Calu3 (cell line): ENCODE measurements at regions not wholly inside any gene's neighbourhood (a gene's known extent, or its start where the extent isn't known, plus 50 kb on each side); places are given as distances from the start of the nearest gene placed in this dataset.
"Not testable (repeated sequence)": the region's sequence is repeated elsewhere in the genome, so short reads cannot be mapped to it uniquely, and the experiment has no call there.

Source experiments
- BruUV-seq: library from RNA; stranded (reverse); fragments of 400-500 nt; replicated peaks from 2 replicates; lab custom pipeline; 2021; lab: Mats Ljungman, UMichigan
- CTCF ChIA-PET: fragments of 300-600 bp; sonication (Branson Sonifier 250); formaldehyde crosslinking; loops from one replicate; lab custom pipeline; 2022; ENCODE audit warnings: antibody characterized with exemption; lab: Charles Lee
- DNase-seq: peaks from one replicate; pipeline ENCODE4 v3.0.0; 2022
- H3K27ac Mint-ChIP-seq: one replicate; pipeline ENCODE4 v1.8.0; 2022; ENCODE audit warnings: mixed read lengths; ENCODE audit not compliant: unreplicated experiment
- H3K27me3 Mint-ChIP-seq: one replicate; pipeline ENCODE4 v1.8.0; 2022; ENCODE audit warnings: mixed read lengths; ENCODE audit not compliant: unreplicated experiment
- H3K36me3 Mint-ChIP-seq: one replicate; pipeline ENCODE4 v1.8.0; 2022; ENCODE audit warnings: mild to moderate bottlenecking, moderate library complexity, mixed read lengths; ENCODE audit not compliant: insufficient read depth, unreplicated experiment
- H3K4me1 Mint-ChIP-seq: one replicate; pipeline ENCODE4 v1.8.0; 2022; ENCODE audit warnings: mild to moderate bottlenecking, low read depth, mixed read lengths; ENCODE audit not compliant: unreplicated experiment
- H3K4me3 Mint-ChIP-seq: one replicate; pipeline ENCODE4 v1.8.0; 2022; ENCODE audit warnings: mild to moderate bottlenecking, low read depth, moderate library complexity, mixed read lengths; ENCODE audit not compliant: unreplicated experiment
- H3K9me3 Mint-ChIP-seq: one replicate; pipeline ENCODE4 v1.8.0; 2022; ENCODE audit warnings: low read depth, mixed read lengths; ENCODE audit not compliant: unreplicated experiment
- intact Hi-C: fragments of 100-400 bp; cut with micrococcal nuclease; formaldehyde crosslinking; loops from one replicate; pipeline ENCODE4 v1.10.0; 2022; ENCODE audit not compliant: unreplicated experiment

DNA sequence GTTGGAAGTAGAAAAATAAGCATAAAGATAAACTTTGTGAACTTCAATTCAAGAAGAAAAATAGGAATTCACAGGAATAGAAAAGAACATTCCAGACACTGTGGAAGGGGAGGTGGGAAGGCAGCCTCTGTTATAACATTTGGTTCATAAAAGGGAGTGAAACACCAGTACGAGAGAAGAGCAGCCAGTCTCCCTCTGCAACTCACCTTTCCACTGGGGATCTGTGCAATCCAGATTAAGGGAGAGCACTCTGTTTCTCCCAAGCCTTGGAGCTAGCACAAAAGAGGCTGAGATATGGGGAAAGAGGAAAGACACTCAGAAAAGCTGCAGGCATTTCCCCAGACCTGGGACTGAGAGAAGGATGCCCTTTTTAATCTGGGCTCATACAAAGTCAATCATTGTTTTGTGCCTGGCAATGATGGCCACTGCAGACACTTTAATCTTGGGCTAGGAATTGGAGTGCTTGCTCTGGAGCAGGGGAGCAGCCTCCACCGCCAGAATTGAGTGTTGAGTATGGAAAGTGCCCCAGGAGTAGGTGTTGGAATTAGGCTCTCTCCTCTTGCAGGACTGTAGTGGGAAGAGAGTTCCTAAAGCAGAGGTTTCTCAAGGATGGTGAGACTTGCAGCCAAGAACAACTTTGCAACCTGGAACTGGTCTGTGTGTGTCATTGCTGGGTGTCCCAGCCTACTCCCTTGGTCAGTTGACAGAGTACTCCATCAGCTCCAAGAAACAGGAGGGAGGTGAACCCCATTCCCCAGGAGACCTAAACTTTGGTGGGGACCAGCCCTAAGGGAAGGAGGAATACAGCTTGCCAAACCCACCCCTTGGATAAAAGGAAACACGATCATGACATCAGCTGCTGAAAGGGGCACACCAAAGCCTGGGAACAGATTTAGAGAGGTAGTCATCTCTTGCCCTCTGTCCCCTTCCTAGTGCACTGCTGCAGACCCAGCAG, 1510.2 kb upstream of the TPTE start:
- peak overlapping the region; percentile 6 for H3K27ac Mint-ChIP-seq
- peak; percentile 16 for DNase-seq
- H3K36me3 Mint-ChIP-seq = peaks cover 81% of the 10 kb centered on the region
- H3K4me1 Mint-ChIP-seq, intact Hi-C loops, CTCF ChIA-PET, H3K4me3 Mint-ChIP-seq, H3K9me3 Mint-ChIP-seq, BruUV-seq: not testable (repeated sequence)
- peaks cover 100% of the 10 kb centered on the region for H3K27me3 Mint-ChIP-seq

DNA sequence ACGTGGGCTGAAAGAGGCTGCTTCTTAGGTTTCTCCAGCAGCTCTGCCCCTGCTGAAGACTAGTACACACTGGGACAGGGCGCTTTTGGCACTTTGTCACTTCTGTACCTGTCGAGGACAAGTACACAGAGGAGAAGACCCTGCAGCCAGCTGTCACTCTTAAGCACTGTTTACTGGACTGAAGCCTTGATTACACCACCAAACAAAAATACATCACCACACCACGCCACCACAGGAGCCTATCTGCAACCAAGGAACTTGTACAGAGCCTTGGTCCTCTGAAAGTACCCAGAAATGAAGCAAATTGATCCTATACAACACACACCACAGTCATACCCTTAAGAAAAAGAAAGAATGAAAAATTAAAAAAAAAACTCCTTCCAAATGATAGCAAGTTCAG, 1509.5 kb upstream of the TPTE start:
- H3K4me1 Mint-ChIP-seq, H3K4me3 Mint-ChIP-seq, BruUV-seq, intact Hi-C loops, H3K9me3 Mint-ChIP-seq, CTCF ChIA-PET: not testable (repeated sequence)
- peaks cover 94% of the 10 kb centered on the region for H3K27me3 Mint-ChIP-seq
- peak; percentile 7 for DNase-seq
- peaks cover 74% of the 10 kb centered on the region for H3K36me3 Mint-ChIP-seq
- peak overlapping the region; percentile 37 for H3K27ac Mint-ChIP-seq

DNA sequence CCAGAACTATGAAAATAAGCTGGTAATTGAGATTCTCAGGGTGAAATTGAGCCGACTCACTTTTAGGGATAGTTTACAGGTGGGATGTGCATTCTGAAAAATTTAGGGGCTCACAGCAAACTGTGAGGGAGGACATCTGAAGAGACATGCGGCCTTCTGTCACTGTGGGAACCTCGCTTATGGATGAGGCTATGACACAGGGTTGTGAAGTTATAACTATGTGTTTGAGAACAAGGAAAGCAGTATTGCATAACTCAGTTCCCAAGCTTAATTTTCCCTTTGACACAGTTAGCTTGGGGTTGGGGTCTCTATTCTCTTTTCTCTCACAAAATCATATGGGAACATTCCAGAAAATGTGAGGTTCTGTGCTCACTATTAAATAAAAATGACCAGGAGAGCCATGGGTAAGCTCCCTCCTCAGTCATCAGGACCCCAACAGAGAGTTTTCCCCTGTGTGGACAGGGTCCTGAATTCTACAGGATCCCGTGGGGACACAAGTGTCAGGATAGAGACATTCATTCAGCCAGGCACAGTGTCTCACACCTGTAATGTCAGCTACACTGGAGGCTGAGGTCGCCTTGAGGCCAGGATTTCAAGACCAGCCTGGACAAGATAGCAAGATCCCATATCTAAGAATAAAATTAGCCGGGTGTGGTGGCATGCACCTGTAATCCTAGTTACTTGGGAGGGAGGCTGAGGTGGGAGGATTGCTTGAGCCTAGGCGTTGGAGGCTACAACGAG, 1507.7 kb upstream of the TPTE start:
- H3K9me3 Mint-ChIP-seq, DNase-seq, BruUV-seq, H3K4me1 Mint-ChIP-seq, intact Hi-C loops, H3K4me3 Mint-ChIP-seq, CTCF ChIA-PET: not testable (repeated sequence)
- Mint-ChIP-seq H3K27ac (peak overlapping the region; percentile 37), H3K36me3 (peaks cover 66% of the 10 kb centered on the region), H3K27me3 (peaks cover 76% of the 10 kb centered on the region)

DNA sequence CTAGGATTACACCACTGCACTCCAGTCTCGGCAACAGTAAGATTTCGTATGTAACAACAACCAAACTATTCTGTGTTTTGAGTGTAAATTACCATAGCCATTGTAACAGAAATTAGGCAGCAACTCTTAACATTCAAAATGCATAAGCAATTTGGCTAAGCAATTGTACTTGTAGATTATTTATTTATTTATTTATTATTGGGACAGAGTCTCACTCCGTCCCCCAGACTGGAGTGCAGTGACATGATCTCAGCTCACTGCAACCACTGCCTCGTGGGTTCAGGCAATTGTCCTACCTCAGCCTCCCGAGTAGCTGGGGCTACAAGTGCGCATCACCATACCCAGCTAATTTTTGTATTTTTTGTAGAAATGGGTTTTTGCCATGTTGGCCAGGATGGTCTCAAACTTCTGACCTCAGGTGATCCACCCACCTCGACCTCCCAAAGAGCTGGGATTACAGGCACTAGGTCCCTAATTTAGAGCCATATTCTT, 1507.1 kb upstream of the TPTE start:
- H3K4me1 Mint-ChIP-seq, H3K9me3 Mint-ChIP-seq, H3K4me3 Mint-ChIP-seq, H3K27ac Mint-ChIP-seq, CTCF ChIA-PET, DNase-seq, BruUV-seq, intact Hi-C loops: not testable (repeated sequence)
- peaks cover 60% of the 10 kb centered on the region for H3K36me3 Mint-ChIP-seq
- peaks cover 70% of the 10 kb centered on the region for H3K27me3 Mint-ChIP-seq

DNA sequence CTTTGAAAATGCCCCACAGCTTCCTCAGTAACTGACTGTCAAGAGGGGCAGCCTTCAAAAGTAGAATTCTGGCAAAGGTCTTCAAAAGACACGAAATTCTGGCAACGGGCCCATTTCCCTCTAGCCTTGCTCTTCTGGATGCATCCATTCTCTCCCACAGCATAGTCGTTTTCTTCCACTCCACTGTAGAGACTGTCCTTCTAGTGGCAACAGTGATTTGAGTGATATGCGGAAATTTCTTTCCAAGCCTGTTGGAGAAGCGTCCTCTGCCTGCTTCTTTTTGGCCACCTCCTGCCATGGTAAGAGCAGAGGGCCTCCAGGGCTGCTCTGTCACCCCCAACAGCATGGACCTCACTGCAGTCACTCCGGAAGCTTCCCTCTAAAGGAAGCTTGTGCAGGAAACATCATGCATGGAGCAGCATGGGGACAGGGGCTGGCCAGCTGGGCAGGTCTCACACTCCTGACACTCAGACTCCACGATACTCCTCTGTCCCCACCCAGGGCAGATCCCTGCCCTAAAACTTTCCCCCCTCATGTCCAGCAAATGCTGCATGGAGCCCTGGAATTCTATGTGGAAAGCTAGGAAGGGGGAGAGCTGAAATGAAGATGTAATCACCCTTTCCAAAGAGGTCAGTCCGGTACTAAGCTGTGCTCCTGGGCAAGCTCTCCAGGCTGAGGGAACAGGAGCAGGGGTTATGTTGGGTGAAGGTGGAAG, 1505.7 kb upstream of the TPTE start:
- H3K4me3 Mint-ChIP-seq, H3K9me3 Mint-ChIP-seq, intact Hi-C loops, H3K4me1 Mint-ChIP-seq, CTCF ChIA-PET, BruUV-seq, DNase-seq: not testable (repeated sequence)
- H3K27me3 Mint-ChIP-seq = peaks cover 60% of the 10 kb centered on the region
- H3K27ac Mint-ChIP-seq = peak overlapping the region; percentile 56
- peaks cover 53% of the 10 kb centered on the region for H3K36me3 Mint-ChIP-seq

DNA sequence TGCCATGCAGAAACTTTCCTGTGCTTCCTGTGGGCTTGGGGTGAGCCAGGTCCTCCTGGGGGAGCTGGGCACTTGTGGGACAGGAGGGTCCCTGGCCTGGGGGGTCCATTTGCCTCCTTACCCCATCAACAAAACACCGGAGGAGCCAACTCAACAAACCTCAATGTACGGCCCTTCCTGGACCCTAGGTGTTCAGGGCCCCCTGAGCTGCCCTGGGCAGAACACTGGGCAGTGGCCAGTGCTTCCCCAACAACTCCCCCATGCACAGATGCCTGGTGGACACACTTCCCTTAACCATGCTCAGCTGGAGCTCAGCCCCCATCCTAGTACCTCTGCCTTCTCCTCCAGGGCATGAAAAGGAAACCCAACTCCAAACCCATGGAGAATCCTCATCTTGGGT, 1504.2 kb upstream of the TPTE start:
- H3K27ac Mint-ChIP-seq, intact Hi-C loops, H3K4me1 Mint-ChIP-seq, CTCF ChIA-PET, H3K4me3 Mint-ChIP-seq, BruUV-seq, H3K9me3 Mint-ChIP-seq, DNase-seq: not testable (repeated sequence)
- Mint-ChIP-seq H3K27me3 (peaks cover 58% of the 10 kb centered on the region), H3K36me3 (peaks cover 47% of the 10 kb centered on the region)

DNA sequence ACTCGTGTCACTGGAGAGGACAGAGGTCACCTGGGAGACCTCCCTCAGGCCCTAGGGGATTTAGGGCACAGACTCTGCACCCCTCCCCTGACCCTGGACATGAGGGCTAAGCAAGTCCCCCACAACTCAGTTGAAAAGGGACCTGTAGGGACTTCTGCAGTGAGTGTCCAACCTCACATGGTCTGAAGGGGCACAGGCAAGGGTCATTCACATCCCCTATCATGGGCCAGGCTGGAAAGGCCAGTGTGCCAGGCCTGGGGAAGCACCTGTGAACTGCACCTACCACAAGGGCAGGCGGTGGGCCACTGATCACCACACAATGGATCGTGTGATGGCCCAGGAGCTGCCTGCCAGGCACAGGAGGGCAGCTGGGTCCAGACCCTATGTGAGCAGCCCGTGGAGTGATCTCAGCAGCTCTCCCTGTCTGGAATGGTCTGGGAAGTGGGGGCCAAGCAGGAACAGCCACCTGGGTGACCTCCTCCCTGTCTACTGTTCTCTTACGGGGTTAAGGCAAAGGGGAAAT, 1502.6 kb upstream of the TPTE start:
- H3K4me1 Mint-ChIP-seq, H3K4me3 Mint-ChIP-seq, BruUV-seq, intact Hi-C loops, H3K27ac Mint-ChIP-seq, DNase-seq, H3K9me3 Mint-ChIP-seq, CTCF ChIA-PET: not testable (repeated sequence)
- Mint-ChIP-seq H3K36me3 (peaks cover 32% of the 10 kb centered on the region), H3K27me3 (peaks cover 42% of the 10 kb centered on the region)

DNA sequence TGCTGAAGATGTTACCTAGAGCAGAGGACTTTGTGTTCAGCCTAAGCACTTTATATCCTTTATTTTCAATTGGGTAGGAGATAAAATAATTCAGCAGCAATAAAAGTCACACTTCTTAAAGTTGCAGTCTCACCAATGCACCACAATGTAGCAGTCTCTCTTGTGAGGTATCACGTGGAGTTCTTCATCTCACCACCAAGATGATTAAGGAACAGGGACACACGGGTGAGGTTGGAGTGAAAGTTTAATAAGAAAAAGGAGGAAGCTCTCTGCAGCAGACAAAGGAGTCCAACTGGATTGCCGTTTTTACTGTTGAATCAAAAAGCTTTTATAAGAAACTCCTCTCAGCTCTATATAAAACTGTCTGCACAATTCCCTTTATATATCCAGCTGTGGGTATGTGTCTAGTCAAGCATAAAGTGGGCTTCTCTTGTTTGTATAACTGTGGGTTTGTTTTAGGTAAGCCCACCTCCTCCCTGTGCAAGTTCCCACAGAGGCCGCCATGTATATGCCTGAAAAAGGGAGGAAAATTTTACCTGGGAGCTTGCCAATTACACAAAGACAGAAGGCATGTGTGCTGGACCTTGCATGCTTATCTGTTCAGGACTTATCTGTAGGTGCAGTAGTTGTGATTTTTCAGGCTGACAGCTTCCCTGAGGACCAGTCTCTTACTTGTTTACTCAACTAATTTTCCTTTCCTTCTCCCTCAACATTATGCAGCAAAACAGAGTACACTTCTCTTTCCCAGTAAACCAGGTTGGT, 1497.2 kb upstream of the TPTE start:
- Mint-ChIP-seq H3K27ac (peak overlapping the region; percentile 56), H3K27me3 (peaks cover 43% of the 10 kb centered on the region), H3K36me3 (peaks cover 16% of the 10 kb centered on the region)
- DNase-seq, H3K9me3 Mint-ChIP-seq, H3K4me1 Mint-ChIP-seq, H3K4me3 Mint-ChIP-seq, CTCF ChIA-PET, BruUV-seq, intact Hi-C loops: not testable (repeated sequence)
